ENCODE measurements at regions not wholly inside any gene's neighbourhood (a gene's known extent, or its start where the extent isn't known, plus 50 kb on each side); places are given as distances from the start of the nearest gene placed in this dataset.

DNA sequence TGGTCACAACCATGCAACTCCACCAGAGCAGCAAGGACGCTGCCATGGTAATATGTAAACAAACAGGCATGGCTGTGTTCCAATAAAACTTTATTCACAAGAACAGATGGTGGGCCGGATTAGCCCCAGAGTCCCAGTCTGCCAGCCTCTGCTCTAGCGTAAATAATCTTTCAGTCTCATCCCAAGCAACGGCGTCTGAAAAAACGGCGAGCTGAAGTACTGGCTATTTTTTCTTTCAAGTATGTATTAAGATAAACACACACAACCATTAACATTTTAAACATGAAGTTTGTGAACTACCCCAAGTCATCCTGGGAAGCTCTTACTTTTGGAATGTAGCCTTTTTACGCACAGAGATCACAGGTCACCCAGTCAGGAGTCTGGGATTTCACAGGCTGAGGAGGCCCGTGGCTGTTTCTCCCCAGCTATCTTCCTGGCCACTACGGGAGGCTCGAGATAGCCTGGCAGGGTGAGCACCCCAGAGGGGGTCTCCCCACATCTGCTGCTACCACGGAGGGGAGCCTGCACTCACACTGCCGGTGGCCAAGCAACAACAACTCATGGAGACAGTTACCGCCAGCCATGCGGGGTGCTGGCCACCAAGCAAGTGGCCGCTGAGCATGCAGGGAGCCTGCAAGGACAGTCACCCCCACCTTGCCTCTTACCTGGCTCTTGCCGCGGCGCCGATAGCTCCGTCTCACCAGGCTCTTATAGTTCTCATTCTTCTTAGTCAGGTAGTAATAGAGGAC is 124.6 kb downstream of the RFLNA start:
- POLR2A ChIA-PET = no interaction called here
- no peaks in the 10 kb centered on the region for H3K9me3 Mint-ChIP-seq
- DNase-seq (ENCODE audit: low spot score) (no peak), ATAC-seq (no peak)
- no peak overlapping the region for H3K27ac Mint-ChIP-seq
- peaks cover 3% of the 10 kb centered on the region; the same call in 1 of the 2 replicates for H3K4me1 Mint-ChIP-seq
- H3K36me3 Mint-ChIP-seq = peaks cover 35% of the 10 kb centered on the region
- no peak overlapping the region for H3K4me3 Mint-ChIP-seq
- no peaks in the 10 kb centered on the region for H3K27me3 Mint-ChIP-seq (ENCODE audit: low read depth)
- TF ChIP-seq, protein P1, sequence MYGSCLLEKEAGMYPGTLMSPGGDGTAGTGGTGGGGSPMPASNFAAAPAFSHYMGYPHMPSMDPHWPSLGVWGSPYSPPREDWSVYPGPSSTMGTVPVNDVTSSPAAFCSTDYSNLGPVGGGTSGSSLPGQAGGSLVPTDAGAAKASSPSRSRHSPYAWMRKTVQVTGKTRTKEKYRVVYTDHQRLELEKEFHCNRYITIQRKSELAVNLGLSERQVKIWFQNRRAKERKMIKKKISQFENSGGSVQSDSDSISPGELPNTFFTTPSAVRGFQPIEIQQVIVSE (CRISPR knock-in tag; IDR thresholded peaks at IDR 0.05; ENCODE audit: borderline replicate concordance) = no peak
- TF ChIP-seq JAZF1 (CRISPR knock-in tag; IDR thresholded peaks at IDR 0.05) (no peak), ZBTB21 (CRISPR knock-in tag; IDR thresholded peaks at IDR 0.05; ENCODE audit: borderline replicate concordance) (no peak), ETV6 (CRISPR knock-in tag; IDR thresholded peaks at IDR 0.05) (no peak), ZNF423 (CRISPR knock-in tag; IDR thresholded peaks at IDR 0.05) (no peak), JUN (CRISPR knock-in tag; IDR thresholded peaks at IDR 0.05) (no peak), FOXP1 (CRISPR knock-in tag; IDR thresholded peaks at IDR 0.05; ENCODE audit: borderline replicate concordance) (no peak), MXD4 (CRISPR knock-in tag; IDR thresholded peaks at IDR 0.05; ENCODE audit: borderline replicate concordance) (no peak), NFYB (CRISPR knock-in tag; conservative IDR thresholded peaks at IDR 0.05; ENCODE audit: low read depth) (no peak), ATF1 (CRISPR knock-in tag; IDR thresholded peaks at IDR 0.05) (no peak), ZNF416 (CRISPR knock-in tag; IDR thresholded peaks at IDR 0.05) (no peak), SOX15 (CRISPR knock-in tag; IDR thresholded peaks at IDR 0.05) (no peak)
- TF ChIP-seq, protein P2, sequence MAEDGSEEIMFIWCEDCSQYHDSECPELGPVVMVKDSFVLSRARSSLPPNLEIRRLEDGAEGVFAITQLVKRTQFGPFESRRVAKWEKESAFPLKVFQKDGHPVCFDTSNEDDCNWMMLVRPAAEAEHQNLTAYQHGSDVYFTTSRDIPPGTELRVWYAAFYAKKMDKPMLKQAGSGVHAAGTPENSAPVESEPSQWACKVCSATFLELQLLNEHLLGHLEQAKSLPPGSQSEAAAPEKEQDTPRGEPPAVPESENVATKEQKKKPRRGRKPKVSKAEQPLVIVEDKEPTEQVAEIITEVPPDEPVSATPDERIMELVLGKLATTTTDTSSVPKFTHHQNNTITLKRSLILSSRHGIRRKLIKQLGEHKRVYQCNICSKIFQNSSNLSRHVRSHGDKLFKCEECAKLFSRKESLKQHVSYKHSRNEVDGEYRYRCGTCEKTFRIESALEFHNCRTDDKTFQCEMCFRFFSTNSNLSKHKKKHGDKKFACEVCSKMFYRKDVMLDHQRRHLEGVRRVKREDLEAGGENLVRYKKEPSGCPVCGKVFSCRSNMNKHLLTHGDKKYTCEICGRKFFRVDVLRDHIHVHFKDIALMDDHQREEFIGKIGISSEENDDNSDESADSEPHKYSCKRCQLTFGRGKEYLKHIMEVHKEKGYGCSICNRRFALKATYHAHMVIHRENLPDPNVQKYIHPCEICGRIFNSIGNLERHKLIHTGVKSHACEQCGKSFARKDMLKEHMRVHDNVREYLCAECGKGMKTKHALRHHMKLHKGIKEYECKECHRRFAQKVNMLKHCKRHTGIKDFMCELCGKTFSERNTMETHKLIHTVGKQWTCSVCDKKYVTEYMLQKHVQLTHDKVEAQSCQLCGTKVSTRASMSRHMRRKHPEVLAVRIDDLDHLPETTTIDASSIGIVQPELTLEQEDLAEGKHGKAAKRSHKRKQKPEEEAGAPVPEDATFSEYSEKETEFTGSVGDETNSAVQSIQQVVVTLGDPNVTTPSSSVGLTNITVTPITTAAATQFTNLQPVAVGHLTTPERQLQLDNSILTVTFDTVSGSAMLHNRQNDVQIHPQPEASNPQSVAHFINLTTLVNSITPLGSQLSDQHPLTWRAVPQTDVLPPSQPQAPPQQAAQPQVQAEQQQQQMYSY (CRISPR knock-in tag; IDR thresholded peaks at IDR 0.05) = no peak
- TF ChIP-seq, protein P3, sequence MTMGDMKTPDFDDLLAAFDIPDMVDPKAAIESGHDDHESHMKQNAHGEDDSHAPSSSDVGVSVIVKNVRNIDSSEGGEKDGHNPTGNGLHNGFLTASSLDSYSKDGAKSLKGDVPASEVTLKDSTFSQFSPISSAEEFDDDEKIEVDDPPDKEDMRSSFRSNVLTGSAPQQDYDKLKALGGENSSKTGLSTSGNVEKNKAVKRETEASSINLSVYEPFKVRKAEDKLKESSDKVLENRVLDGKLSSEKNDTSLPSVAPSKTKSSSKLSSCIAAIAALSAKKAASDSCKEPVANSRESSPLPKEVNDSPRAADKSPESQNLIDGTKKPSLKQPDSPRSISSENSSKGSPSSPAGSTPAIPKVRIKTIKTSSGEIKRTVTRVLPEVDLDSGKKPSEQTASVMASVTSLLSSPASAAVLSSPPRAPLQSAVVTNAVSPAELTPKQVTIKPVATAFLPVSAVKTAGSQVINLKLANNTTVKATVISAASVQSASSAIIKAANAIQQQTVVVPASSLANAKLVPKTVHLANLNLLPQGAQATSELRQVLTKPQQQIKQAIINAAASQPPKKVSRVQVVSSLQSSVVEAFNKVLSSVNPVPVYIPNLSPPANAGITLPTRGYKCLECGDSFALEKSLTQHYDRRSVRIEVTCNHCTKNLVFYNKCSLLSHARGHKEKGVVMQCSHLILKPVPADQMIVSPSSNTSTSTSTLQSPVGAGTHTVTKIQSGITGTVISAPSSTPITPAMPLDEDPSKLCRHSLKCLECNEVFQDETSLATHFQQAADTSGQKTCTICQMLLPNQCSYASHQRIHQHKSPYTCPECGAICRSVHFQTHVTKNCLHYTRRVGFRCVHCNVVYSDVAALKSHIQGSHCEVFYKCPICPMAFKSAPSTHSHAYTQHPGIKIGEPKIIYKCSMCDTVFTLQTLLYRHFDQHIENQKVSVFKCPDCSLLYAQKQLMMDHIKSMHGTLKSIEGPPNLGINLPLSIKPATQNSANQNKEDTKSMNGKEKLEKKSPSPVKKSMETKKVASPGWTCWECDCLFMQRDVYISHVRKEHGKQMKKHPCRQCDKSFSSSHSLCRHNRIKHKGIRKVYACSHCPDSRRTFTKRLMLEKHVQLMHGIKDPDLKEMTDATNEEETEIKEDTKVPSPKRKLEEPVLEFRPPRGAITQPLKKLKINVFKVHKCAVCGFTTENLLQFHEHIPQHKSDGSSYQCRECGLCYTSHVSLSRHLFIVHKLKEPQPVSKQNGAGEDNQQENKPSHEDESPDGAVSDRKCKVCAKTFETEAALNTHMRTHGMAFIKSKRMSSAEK (CRISPR knock-in tag; IDR thresholded peaks at IDR 0.05; ENCODE audit: borderline replicate concordance) = no peak
- TF ChIP-seq, protein P4, sequence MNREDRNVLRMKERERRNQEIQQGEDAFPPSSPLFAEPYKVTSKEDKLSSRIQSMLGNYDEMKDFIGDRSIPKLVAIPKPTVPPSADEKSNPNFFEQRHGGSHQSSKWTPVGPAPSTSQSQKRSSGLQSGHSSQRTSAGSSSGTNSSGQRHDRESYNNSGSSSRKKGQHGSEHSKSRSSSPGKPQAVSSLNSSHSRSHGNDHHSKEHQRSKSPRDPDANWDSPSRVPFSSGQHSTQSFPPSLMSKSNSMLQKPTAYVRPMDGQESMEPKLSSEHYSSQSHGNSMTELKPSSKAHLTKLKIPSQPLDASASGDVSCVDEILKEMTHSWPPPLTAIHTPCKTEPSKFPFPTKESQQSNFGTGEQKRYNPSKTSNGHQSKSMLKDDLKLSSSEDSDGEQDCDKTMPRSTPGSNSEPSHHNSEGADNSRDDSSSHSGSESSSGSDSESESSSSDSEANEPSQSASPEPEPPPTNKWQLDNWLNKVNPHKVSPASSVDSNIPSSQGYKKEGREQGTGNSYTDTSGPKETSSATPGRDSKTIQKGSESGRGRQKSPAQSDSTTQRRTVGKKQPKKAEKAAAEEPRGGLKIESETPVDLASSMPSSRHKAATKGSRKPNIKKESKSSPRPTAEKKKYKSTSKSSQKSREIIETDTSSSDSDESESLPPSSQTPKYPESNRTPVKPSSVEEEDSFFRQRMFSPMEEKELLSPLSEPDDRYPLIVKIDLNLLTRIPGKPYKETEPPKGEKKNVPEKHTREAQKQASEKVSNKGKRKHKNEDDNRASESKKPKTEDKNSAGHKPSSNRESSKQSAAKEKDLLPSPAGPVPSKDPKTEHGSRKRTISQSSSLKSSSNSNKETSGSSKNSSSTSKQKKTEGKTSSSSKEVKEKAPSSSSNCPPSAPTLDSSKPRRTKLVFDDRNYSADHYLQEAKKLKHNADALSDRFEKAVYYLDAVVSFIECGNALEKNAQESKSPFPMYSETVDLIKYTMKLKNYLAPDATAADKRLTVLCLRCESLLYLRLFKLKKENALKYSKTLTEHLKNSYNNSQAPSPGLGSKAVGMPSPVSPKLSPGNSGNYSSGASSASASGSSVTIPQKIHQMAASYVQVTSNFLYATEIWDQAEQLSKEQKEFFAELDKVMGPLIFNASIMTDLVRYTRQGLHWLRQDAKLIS (CRISPR knock-in tag; IDR thresholded peaks at IDR 0.05; ENCODE audit: borderline replicate concordance) = no peak
- TF ChIP-seq, protein P5, sequence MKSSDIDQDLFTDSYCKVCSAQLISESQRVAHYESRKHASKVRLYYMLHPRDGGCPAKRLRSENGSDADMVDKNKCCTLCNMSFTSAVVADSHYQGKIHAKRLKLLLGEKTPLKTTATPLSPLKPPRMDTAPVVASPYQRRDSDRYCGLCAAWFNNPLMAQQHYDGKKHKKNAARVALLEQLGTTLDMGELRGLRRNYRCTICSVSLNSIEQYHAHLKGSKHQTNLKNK (CRISPR knock-in tag; IDR thresholded peaks at IDR 0.05) = no peak
- TF ChIP-seq, protein P6, sequence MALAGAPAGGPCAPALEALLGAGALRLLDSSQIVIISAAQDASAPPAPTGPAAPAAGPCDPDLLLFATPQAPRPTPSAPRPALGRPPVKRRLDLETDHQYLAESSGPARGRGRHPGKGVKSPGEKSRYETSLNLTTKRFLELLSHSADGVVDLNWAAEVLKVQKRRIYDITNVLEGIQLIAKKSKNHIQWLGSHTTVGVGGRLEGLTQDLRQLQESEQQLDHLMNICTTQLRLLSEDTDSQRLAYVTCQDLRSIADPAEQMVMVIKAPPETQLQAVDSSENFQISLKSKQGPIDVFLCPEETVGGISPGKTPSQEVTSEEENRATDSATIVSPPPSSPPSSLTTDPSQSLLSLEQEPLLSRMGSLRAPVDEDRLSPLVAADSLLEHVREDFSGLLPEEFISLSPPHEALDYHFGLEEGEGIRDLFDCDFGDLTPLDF (CRISPR knock-in tag; IDR thresholded peaks at IDR 0.05) = no peak
- TF ChIP-seq, protein P7, sequence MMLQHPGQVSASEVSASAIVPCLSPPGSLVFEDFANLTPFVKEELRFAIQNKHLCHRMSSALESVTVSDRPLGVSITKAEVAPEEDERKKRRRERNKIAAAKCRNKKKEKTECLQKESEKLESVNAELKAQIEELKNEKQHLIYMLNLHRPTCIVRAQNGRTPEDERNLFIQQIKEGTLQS (CRISPR knock-in tag; conservative IDR thresholded peaks at IDR 0.05) = no peak
- CTCF ChIA-PET = no interaction called here

All from WTC11 (cell line).